MM.1S (cell line): ENCODE measurements at regions not wholly inside any gene's neighbourhood (a gene's known extent, or its start where the extent isn't known, plus 50 kb on each side); places are given as distances from the start of the nearest gene placed in this dataset.

Source experiments
- EZH2 ChIP-seq: fragments of 300-600 bp; sonication (generic); optimal IDR thresholded peaks from 2 replicates; pipeline ENCODE3; 2017; ENCODE audit warnings: low read depth, mild to moderate bottlenecking, antibody characterized with exemption, low read length, mixed read lengths
- TF ChIP-seq, protein P1 (sequence below): fragments of 300-600 bp; sonication (generic); IDR thresholded peaks from 2 replicates; pipeline ENCODE4 v1.5.1; 2016; ENCODE audit warnings: antibody characterized with exemption, low read length, mixed read lengths

DNA sequence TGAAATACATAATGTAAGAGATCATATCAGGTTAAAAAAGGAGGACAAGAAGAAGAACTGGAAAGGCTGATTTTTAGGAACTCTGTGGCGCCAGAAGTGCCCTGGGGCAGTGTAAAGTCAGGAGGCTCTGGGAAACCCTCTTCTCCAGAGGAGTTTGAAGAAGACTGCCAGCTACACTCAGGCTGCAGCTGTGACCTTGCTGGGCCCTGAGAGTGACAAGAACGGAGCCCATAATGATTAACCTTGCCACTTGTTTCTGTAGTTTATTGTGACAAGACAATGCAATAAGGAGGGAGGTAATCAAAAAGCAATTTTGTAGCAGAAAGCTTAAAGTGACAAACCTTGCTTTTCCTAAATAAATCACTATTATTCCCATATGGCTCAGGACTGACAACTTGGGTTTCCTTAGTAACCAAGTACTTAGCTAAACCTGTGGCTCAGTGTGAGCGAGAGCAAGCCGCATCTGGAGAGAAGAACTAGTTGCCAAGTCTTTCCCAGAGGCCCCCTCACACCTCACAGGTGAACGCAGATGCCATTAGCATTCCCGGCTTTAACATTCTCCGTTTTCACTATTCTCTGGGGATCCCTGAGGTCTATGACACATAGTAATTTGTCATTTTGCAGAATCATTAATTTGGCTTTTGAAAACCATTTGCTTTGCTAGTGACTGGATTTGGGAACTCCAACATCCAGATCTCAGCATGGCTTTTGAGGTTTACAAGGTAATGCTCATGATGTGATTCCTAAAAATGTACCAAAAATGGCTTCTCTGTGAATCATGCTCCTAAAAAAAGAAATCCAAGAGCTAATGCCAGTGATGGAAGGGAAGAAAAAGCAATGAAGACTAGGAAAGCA, 115.9 kb downstream of the OMA1 start:
- TF ChIP-seq, protein P1, sequence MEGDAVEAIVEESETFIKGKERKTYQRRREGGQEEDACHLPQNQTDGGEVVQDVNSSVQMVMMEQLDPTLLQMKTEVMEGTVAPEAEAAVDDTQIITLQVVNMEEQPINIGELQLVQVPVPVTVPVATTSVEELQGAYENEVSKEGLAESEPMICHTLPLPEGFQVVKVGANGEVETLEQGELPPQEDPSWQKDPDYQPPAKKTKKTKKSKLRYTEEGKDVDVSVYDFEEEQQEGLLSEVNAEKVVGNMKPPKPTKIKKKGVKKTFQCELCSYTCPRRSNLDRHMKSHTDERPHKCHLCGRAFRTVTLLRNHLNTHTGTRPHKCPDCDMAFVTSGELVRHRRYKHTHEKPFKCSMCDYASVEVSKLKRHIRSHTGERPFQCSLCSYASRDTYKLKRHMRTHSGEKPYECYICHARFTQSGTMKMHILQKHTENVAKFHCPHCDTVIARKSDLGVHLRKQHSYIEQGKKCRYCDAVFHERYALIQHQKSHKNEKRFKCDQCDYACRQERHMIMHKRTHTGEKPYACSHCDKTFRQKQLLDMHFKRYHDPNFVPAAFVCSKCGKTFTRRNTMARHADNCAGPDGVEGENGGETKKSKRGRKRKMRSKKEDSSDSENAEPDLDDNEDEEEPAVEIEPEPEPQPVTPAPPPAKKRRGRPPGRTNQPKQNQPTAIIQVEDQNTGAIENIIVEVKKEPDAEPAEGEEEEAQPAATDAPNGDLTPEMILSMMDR: no peak
- TF ChIP-seq EZH2: no peak
